ENCODE measurements at regions not wholly inside any gene's neighbourhood (a gene's known extent, or its start where the extent isn't known, plus 50 kb on each side); places are given as distances from the start of the nearest gene placed in this dataset.
"Not testable (repeated sequence)": the region's sequence is repeated elsewhere in the genome, so short reads cannot be mapped to it uniquely, and the experiment has no call there.

DNA sequence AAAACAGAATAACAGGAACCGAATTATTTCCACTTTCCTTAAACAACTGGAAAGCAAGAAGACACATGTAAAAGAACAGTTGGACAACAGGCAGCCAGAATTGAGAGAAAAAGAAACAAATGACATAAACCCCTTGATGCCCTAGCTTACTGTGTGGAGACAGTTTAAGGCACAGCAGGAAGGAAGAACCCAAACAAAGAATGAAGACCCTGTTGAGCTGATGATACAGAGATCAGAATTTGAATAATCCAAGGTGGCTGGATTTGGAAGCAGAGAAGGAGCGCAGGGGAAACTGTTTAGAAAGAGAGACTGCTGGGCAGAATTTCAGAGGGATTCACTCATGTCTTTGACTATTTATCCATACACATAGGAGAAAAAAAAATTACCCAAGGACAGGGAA, 316.3 kb upstream of the POU5F2 start:
- intact Hi-C loops (cut with DNase I, micrococcal nuclease): no loop called here
- POLR2A ChIA-PET: no interaction called here
- DNase-seq: no peak
- H3K27me3 Mint-ChIP-seq: no peaks in the 10 kb centered on the region
- no peak overlapping the region for H3K4me3 Mint-ChIP-seq
- CTCF ChIA-PET: no interaction called here
- H3K9me3 Mint-ChIP-seq (ENCODE audit: low read depth): peaks cover 5% of the 10 kb centered on the region
- ATAC-seq: no peak
- H3K4me1 Mint-ChIP-seq: peaks cover 22% of the 10 kb centered on the region
- peaks cover 18% of the 10 kb centered on the region for H3K36me3 Mint-ChIP-seq (ENCODE audit: low read depth)
- H3K27ac Mint-ChIP-seq: no peak overlapping the region

DNA sequence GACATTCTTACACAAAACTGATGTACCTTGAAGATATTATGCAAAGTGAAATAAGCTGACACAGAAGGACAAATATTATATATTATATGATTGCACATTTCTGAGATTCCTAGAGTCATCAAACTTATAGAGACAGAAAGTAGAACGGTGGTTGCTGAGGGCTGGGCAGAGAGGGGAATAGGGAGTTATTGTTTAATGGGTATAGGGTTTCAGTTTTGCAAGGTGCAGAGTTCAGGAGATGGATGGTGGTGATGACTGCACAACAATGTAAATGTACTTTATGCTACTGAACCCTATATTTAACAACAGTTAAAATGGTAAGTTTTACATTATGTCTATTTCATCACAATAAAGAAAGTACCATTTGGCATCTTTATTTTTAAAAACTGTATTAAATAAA, 315.8 kb upstream of the POU5F2 start:
- Mint-ChIP-seq H3K9me3 (ENCODE audit: low read depth) (peaks cover 5% of the 10 kb centered on the region), H3K4me1 (peaks cover 19% of the 10 kb centered on the region), H3K36me3 (ENCODE audit: low read depth) (peaks cover 21% of the 10 kb centered on the region), H3K27ac (no peak overlapping the region), H3K27me3 (no peaks in the 10 kb centered on the region), H3K4me3 (no peak overlapping the region)
- intact Hi-C loops (cut with DNase I, micrococcal nuclease): no loop called here
- ATAC-seq (no peak), DNase-seq (no peak)
- CTCF ChIA-PET: no interaction called here
- POLR2A ChIA-PET: no interaction called here

- H3K4me1 Mint-ChIP-seq; DNase-seq; intact Hi-C loops (cut with DNase I, micrococcal nuclease); H3K27ac Mint-ChIP-seq; H3K4me3 Mint-ChIP-seq; POLR2A ChIA-PET; H3K9me3 Mint-ChIP-seq (ENCODE audit: low read depth); CTCF ChIA-PET; ATAC-seq; H3K27me3 Mint-ChIP-seq: not testable (repeated sequence)
- peaks cover 33% of the 10 kb centered on the region for H3K36me3 Mint-ChIP-seq (ENCODE audit: low read depth)
These were observed 308.0 kb upstream of the POU5F2 start for GRCh38 chr5:94049307-94049922.

DNA sequence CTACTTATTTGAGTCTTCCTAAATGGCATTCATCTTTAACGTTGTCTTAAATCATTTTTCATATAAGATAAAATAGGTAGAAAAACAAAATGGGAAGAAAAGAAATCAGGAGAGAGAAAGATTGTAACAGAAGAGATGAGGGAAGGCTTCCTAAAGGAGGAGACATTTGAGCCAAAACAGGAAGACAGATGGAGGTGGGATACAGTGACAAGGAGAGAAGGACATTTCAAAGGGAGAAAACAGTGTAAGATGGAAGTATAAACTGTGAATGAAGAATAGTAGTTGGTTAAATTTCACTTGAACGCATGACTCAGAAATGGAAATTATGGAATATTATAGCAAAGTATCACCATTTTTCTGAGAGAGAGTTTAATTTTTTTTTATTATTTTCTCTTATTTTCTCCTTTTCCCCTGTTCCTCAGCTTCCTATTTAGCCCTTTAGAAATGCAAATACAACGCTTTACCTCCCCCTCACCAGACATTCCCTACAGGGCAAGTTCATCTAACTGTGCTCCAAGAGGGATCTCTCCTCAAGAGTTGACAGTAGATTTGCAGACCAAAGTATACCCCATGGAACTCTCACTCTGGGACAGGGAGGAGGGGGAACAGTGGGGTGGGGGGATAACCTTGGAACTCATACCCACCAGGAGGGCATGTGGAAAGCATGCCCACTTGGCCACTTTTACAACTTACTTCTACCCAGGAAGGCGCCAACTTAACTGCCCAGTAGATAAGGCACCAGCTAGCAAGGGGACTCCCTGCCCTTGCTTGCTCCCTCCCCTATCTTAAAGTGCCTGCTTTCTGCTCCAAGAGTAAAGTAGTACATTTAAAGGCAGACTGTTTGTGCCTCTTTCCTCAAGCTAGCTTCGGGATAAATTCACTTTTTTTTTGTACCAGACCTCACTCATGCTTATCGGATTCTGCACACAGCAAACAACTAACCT, 304.7 kb upstream of the POU5F2 start:
- no peaks in the 10 kb centered on the region for H3K9me3 Mint-ChIP-seq (ENCODE audit: low read depth)
- peaks cover 39% of the 10 kb centered on the region for H3K36me3 Mint-ChIP-seq (ENCODE audit: low read depth)
- DNase-seq (no peak), ATAC-seq (no peak)
- intact Hi-C loops (cut with DNase I, micrococcal nuclease): no loop called here
- ChIA-PET POLR2A (no interaction called here), CTCF (interaction anchor here (0.6 kb wide), 1 partner anchor 402 kb away, joined by 3 read pairs; no protein-coding TSS in a partner anchor)
- H3K27ac Mint-ChIP-seq: no peak overlapping the region
- no peaks in the 10 kb centered on the region for H3K27me3 Mint-ChIP-seq
- H3K4me1 Mint-ChIP-seq: peaks cover 2% of the 10 kb centered on the region
- H3K4me3 Mint-ChIP-seq: no peak overlapping the region

GRCh38 chr5:94043311-94043710, 301.9 kb upstream of the POU5F2 start:
- H3K27ac Mint-ChIP-seq: no peak overlapping the region
- ChIA-PET CTCF (no interaction called here), POLR2A (no interaction called here)
- intact Hi-C loops (cut with DNase I, micrococcal nuclease): no loop called here
- H3K4me3 Mint-ChIP-seq: no peak overlapping the region
- peaks cover 37% of the 10 kb centered on the region for H3K36me3 Mint-ChIP-seq (ENCODE audit: low read depth)
- ATAC-seq (no peak), DNase-seq (no peak)
- no peaks in the 10 kb centered on the region for H3K9me3 Mint-ChIP-seq (ENCODE audit: low read depth)
- no peaks in the 10 kb centered on the region for H3K4me1 Mint-ChIP-seq
- no peaks in the 10 kb centered on the region for H3K27me3 Mint-ChIP-seq

DNA sequence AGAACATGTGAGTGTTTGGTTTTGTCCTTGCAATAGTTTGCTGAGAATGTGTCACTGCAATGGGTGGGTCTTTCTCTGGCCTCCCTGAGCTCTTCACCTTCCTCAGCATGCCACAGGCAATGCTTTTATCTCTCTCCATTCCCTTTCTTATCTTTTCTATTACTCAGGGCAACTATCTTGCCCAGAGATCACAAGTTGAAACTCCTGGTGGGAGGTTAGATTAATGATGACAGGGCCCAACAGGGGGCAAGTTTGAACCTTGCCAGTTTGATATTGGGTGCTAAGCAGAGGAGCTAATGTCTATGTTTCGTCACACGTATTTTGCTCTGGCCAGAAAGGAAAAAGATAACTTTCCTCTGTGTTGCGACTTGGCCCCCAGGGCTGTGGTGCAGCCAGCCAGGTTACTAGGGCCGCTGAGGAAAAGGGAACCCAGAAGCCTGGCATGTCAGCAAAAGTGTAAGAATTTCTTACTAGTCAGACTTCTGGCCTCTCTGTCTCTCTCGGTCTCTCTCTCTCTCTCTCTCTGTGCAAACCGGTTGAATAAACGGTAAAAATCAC, 299.3 kb upstream of the POU5F2 start:
- no peaks in the 10 kb centered on the region for H3K27me3 Mint-ChIP-seq
- ATAC-seq: no peak
- POLR2A ChIA-PET: interaction anchor here (0.6 kb wide), 1 partner anchor 493 kb away, joined by 3 read pairs; no protein-coding TSS in a partner anchor
- CTCF ChIA-PET: interaction anchor here (0.7 kb wide), 1 partner anchor 790 kb away, joined by 3 read pairs; no protein-coding TSS in a partner anchor
- no peak overlapping the region for H3K27ac Mint-ChIP-seq
- no peak for DNase-seq
- peaks cover 33% of the 10 kb centered on the region for H3K36me3 Mint-ChIP-seq (ENCODE audit: low read depth)
- H3K4me1 Mint-ChIP-seq: no peaks in the 10 kb centered on the region
- intact Hi-C loops (cut with DNase I, micrococcal nuclease): no loop called here
- H3K9me3 Mint-ChIP-seq (ENCODE audit: low read depth): no peaks in the 10 kb centered on the region
- H3K4me3 Mint-ChIP-seq: no peak overlapping the region

- ATAC-seq (no peak), DNase-seq (no peak)
- intact Hi-C loops (cut with DNase I, micrococcal nuclease): no loop called here
- Mint-ChIP-seq H3K27me3 (no peaks in the 10 kb centered on the region), H3K4me1 (no peaks in the 10 kb centered on the region), H3K4me3 (no peak overlapping the region), H3K27ac (no peak overlapping the region), H3K36me3 (ENCODE audit: low read depth) (peaks cover 35% of the 10 kb centered on the region), H3K9me3 (ENCODE audit: low read depth) (no peaks in the 10 kb centered on the region)
- POLR2A ChIA-PET: no interaction called here
- CTCF ChIA-PET: no interaction called here
These were observed 297.7 kb upstream of the POU5F2 start for GRCh38 chr5:94039101-94039500.

- no peaks in the 10 kb centered on the region for H3K27me3 Mint-ChIP-seq
- ATAC-seq (no peak), DNase-seq (no peak)
- H3K4me3 Mint-ChIP-seq: no peak overlapping the region
- H3K9me3 Mint-ChIP-seq (ENCODE audit: low read depth): peaks cover 4% of the 10 kb centered on the region
- H3K36me3 Mint-ChIP-seq (ENCODE audit: low read depth): peaks cover 60% of the 10 kb centered on the region
- intact Hi-C loops (cut with DNase I, micrococcal nuclease): no loop called here
- H3K4me1 Mint-ChIP-seq: no peaks in the 10 kb centered on the region
- ChIA-PET CTCF (interaction anchor here (0.7 kb wide), 1 partner anchor 58 kb away, joined by 3 read pairs; no protein-coding TSS in a partner anchor), POLR2A (no interaction called here)
- no peak overlapping the region for H3K27ac Mint-ChIP-seq
These were observed 290.2 kb upstream of the POU5F2 start for GRCh38 chr5:94031631-94032030.

DNA sequence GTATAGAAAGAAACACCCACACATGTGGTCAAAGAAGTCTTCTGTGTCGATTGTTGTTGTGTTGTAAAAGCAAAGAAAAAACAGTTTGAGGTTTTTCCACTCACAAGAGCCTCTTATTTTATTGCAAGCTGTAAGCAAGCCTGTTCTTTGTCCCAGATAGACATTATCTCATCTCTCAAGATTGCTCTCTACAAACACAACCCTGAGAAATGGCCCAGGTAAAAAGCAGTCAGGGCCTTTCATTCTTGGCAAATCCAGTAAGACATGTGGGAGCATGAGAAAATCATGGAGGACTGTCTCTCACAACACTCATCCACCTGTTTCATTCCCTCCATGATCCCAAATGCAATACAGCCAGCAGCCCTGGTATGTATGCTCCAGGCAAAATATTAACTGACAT, 286.6 kb upstream of the POU5F2 start:
- H3K27ac Mint-ChIP-seq: no peak overlapping the region
- ChIA-PET POLR2A (no interaction called here), CTCF (no interaction called here)
- H3K9me3 Mint-ChIP-seq (ENCODE audit: low read depth): peaks cover 5% of the 10 kb centered on the region
- H3K4me3 Mint-ChIP-seq: no peak overlapping the region
- intact Hi-C loops (cut with DNase I, micrococcal nuclease): no loop called here
- DNase-seq (no peak), ATAC-seq (no peak)
- H3K27me3 Mint-ChIP-seq: no peaks in the 10 kb centered on the region
- H3K4me1 Mint-ChIP-seq: no peaks in the 10 kb centered on the region
- H3K36me3 Mint-ChIP-seq (ENCODE audit: low read depth): peaks cover 49% of the 10 kb centered on the region

DNA sequence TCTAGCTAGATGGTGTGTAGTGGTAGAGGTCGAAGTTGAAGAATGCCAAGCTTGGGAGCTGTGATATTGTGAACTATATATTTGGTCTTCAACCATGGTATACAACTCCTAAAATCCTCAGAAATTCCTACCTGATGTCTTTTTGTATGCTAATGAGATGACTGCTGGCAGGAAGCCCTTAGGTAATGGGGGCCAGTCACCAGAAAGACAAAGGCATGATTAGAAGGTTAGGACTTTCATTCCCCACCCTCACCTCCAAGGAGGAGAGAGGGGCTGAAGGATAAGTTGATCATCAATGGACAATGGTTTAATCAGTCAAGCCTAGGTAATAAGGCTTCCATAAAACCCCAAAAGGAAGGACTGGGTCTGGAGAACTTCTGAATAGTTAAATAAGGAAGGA, 285.7 kb upstream of the POU5F2 start:
- ChIA-PET CTCF (no interaction called here), POLR2A (no interaction called here)
- DNase-seq (no peak), ATAC-seq (no peak)
- Mint-ChIP-seq H3K4me3 (no peak overlapping the region), H3K36me3 (ENCODE audit: low read depth) (peaks cover 49% of the 10 kb centered on the region), H3K27ac (no peak overlapping the region), H3K9me3 (ENCODE audit: low read depth) (peaks cover 2% of the 10 kb centered on the region), H3K4me1 (no peaks in the 10 kb centered on the region), H3K27me3 (no peaks in the 10 kb centered on the region)
- intact Hi-C loops (cut with DNase I, micrococcal nuclease): no loop called here

- intact Hi-C loops (cut with DNase I, micrococcal nuclease): no loop called here
- Mint-ChIP-seq H3K9me3 (ENCODE audit: low read depth) (peaks cover 2% of the 10 kb centered on the region), H3K27ac (no peak overlapping the region), H3K36me3 (ENCODE audit: low read depth) (peaks cover 52% of the 10 kb centered on the region), H3K27me3 (no peaks in the 10 kb centered on the region), H3K4me3 (no peak overlapping the region), H3K4me1 (no peaks in the 10 kb centered on the region)
- CTCF ChIA-PET: no interaction called here
- ATAC-seq (no peak), DNase-seq (no peak)
- POLR2A ChIA-PET: no interaction called here
These were observed 284.5 kb upstream of the POU5F2 start for GRCh38 chr5:94025788-94026473.

Data from activated CD4-positive, alpha-beta T cell treated with anti-CD3 and anti-CD28 coated beads for 36 hours (primary cell).